ENCODE measurements at regions not wholly inside any gene's neighbourhood (a gene's known extent, or its start where the extent isn't known, plus 50 kb on each side); places are given as distances from the start of the nearest gene placed in this dataset.

DNA sequence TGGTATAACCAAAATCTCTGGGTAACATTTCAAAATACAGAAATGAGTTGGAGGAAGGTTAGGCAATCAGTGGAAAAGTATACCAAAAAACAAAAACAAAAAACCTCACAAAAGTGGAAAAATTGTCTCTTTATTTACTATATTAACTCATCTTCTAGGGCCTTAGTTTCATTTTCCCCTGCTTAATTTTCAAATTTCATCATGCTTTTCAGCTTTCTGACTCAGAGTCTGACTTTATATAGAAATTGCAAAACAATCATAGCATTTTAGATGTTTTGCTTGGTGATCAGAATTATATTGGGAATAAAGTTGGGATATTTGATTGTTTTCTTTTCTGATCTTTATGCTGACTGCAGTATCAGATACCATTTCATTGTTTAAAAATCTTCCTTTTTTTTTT, 257.0 kb upstream of the PRR16 start:
- no peaks in the 10 kb centered on the region for H3K9me3 ChIP-seq (ENCODE audit: control insufficient read depth in 1 of 2, low read length in 2 of 2)
- Mint-ChIP-seq H3K36me3 (no peaks in the 10 kb centered on the region), H3K27ac (no peak overlapping the region), H3K4me1 (no peaks in the 10 kb centered on the region), H3K4me3 (no peak overlapping the region), H3K27me3 (no peaks in the 10 kb centered on the region), H3K9me3 (peaks cover 0 to 14% (median 8%) of the 10 kb centered on the region in 8 donors)
- no peaks in the 10 kb centered on the region for H3K36me3 ChIP-seq (ENCODE audit: insufficient read depth, low read length)
- DNase-seq = no peak
- CTCF ChIA-PET (ENCODE audit: partially characterized antibody) = no interaction called here
- intact Hi-C loops (cut with micrococcal nuclease) = no loop called here
- H3K4me3 ChIP-seq (ENCODE audit: low read length in 2 of 2) = no peak overlapping the region
- H3K27me3 ChIP-seq (ENCODE audit: insufficient read depth, low read length) = no peaks in the 10 kb centered on the region
- no peaks in the 10 kb centered on the region for H3K4me1 ChIP-seq (ENCODE audit: insufficient read depth, low read length)
- H3K27ac ChIP-seq (ENCODE audit: low read depth, low read length) = no peak overlapping the region
- POLR2A ChIA-PET (ENCODE audit: partially characterized antibody) = no interaction called here

DNA sequence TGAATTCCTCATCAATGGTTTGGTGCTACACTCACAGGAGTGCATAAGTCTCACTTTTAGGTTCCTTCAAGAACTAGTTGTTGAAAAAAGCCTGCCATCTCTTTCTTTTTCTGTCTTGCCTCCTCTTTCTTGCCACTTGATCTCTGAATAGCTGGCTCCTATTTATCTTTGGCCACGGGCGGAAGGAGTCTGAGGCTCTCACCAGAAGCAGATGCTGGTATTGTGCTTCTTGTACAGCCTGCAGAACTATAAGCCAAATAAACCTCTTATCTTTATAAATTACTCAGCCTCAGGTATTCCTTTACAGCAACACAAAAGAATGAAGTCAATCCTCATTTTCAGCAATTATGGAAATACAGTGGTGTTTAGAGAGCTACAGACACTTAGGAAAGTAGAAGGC, 247.1 kb upstream of the PRR16 start:
- intact Hi-C loops (cut with micrococcal nuclease) = no loop called here
- Histone ChIP-seq H3K36me3 (ENCODE audit: insufficient read depth, low read length) (no peaks in the 10 kb centered on the region), H3K27me3 (ENCODE audit: insufficient read depth, low read length) (no peaks in the 10 kb centered on the region), H3K4me1 (ENCODE audit: insufficient read depth, low read length) (no peaks in the 10 kb centered on the region), H3K4me3 (ENCODE audit: low read length in 2 of 2) (no peak overlapping the region), H3K9me3 (ENCODE audit: control insufficient read depth in 1 of 2, low read length in 2 of 2) (no peaks in the 10 kb centered on the region), H3K27ac (ENCODE audit: low read depth, low read length) (no peak overlapping the region)
- H3K36me3 Mint-ChIP-seq = no peaks in the 10 kb centered on the region
- no peak overlapping the region for H3K4me3 Mint-ChIP-seq
- ChIA-PET POLR2A (ENCODE audit: partially characterized antibody) (no interaction called here), CTCF (ENCODE audit: partially characterized antibody) (no interaction called here)
- no peaks in the 10 kb centered on the region for H3K4me1 Mint-ChIP-seq
- no peak overlapping the region for H3K27ac Mint-ChIP-seq
- H3K9me3 Mint-ChIP-seq = peaks cover 0 to 4% (median under 1%) of the 10 kb centered on the region in 8 donors
- no peaks in the 10 kb centered on the region for H3K27me3 Mint-ChIP-seq
- no peak for DNase-seq

DNA sequence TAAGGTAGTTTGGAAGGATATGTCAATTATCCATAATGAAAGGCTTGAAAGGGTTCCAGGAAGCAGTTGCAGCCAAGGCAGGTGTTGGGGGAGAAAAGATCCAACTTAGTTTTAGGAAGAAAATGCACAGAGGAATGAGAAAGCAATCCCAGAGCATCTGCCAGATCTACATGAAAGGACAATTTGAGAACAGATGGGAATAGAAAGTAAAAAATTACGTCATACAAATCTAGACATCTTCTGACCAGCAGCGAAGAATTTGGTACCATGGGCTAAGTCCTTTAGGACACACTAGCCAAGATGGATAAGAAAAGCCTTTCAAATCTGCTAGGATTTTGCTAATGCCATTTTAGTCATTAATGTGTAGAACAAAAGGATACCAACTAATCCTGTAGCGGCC, 244.1 kb upstream of the PRR16 start:
- ChIA-PET CTCF (ENCODE audit: partially characterized antibody) (no interaction called here), POLR2A (ENCODE audit: partially characterized antibody) (no interaction called here)
- no peaks in the 10 kb centered on the region for H3K27me3 ChIP-seq (ENCODE audit: insufficient read depth, low read length)
- H3K4me1 ChIP-seq (ENCODE audit: insufficient read depth, low read length) = no peaks in the 10 kb centered on the region
- peaks cover 0 to 4% (median under 1%) of the 10 kb centered on the region in 8 donors for H3K9me3 Mint-ChIP-seq
- H3K36me3 ChIP-seq (ENCODE audit: insufficient read depth, low read length) = no peaks in the 10 kb centered on the region
- H3K4me1 Mint-ChIP-seq = no peaks in the 10 kb centered on the region
- H3K4me3 Mint-ChIP-seq = no peak overlapping the region
- H3K27ac ChIP-seq (ENCODE audit: low read depth, low read length) = no peak overlapping the region
- DNase-seq = no peak
- H3K9me3 ChIP-seq (ENCODE audit: control insufficient read depth in 1 of 2, low read length in 2 of 2) = no peaks in the 10 kb centered on the region
- no peaks in the 10 kb centered on the region for H3K27me3 Mint-ChIP-seq
- H3K4me3 ChIP-seq (ENCODE audit: low read length in 2 of 2) = no peak overlapping the region
- H3K27ac Mint-ChIP-seq = no peak overlapping the region
- no peaks in the 10 kb centered on the region for H3K36me3 Mint-ChIP-seq
- intact Hi-C loops (cut with micrococcal nuclease) = no loop called here

DNA sequence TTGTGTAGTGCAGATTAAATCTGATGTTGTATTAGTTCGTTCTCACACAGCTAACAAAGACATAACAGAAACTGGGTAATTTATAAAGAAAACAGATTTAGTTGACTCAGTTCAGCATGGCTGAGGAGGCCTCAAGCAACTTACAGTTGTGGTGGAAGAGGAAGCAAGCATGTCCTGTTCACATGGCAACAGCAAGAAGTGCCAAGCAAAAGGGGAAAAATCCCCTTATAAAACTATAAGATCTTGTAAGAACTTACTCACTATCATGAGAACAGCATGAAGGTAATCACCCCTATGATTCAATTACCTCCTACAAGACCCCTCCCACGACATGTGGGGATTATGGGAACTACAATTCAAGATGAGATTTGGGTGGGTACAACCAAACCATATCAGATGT, 238.6 kb upstream of the PRR16 start:
- Mint-ChIP-seq H3K4me1 (no peaks in the 10 kb centered on the region), H3K9me3 (peaks cover 0 to 7% (median 2%) of the 10 kb centered on the region in 8 donors), H3K36me3 (no peaks in the 10 kb centered on the region), H3K27ac (no peak overlapping the region), H3K4me3 (no peak overlapping the region), H3K27me3 (no peaks in the 10 kb centered on the region)
- Histone ChIP-seq H3K4me3 (ENCODE audit: low read length in 2 of 2) (no peak overlapping the region), H3K4me1 (ENCODE audit: insufficient read depth, low read length) (no peaks in the 10 kb centered on the region), H3K9me3 (ENCODE audit: control insufficient read depth in 1 of 2, low read length in 2 of 2) (no peaks in the 10 kb centered on the region), H3K27me3 (ENCODE audit: insufficient read depth, low read length) (no peaks in the 10 kb centered on the region), H3K27ac (ENCODE audit: low read depth, low read length) (no peak overlapping the region), H3K36me3 (ENCODE audit: insufficient read depth, low read length) (no peaks in the 10 kb centered on the region)
- intact Hi-C loops (cut with micrococcal nuclease) = no loop called here
- POLR2A ChIA-PET (ENCODE audit: partially characterized antibody) = no interaction called here
- DNase-seq = no peak
- CTCF ChIA-PET (ENCODE audit: partially characterized antibody) = no interaction called here

DNA sequence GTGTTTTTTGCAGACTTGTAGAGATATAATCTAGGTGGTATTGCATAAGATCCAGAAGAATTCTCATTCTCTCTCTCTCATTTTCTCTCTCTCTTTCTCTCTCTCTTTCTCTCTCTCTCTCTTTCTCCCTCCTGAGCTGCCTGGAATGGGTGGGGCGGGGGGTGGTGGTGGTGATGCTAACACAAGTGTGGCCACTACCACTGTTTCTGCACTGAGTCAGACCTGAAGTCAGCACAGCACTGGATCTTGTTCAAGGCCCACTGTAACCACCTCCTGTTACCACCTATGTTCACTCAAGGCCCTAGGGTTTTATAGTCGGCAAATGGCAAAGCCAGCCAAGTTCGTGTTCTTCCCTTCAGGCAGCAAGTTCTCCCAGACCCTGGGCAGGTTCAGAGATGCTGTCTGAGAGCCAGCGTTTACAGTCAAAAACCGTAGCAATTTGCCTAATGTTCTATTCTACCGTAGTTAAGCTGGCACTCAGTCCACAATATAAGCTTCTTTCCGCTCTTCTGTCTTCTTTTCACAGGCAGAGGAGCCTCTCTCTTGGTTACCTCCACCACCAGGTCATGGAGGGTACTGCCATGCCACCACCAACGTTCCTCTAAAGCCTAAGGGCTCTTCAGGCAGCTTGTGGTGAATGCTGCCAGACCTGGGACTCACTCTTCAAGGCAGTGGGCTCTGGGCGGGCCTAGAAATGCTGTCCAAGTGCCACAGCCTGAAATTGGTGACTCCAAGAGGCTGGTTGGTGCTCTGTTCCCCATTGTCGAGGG, 235.7 kb upstream of the PRR16 start:
- peaks cover 0 to 8% (median 2%) of the 10 kb centered on the region in 8 donors for H3K9me3 Mint-ChIP-seq
- intact Hi-C loops (cut with micrococcal nuclease) = no loop called here
- Histone ChIP-seq H3K27me3 (ENCODE audit: insufficient read depth, low read length) (no peaks in the 10 kb centered on the region), H3K27ac (ENCODE audit: low read depth, low read length) (no peak overlapping the region), H3K9me3 (ENCODE audit: control insufficient read depth in 1 of 2, low read length in 2 of 2) (no peaks in the 10 kb centered on the region), H3K36me3 (ENCODE audit: insufficient read depth, low read length) (no peaks in the 10 kb centered on the region), H3K4me1 (ENCODE audit: insufficient read depth, low read length) (no peaks in the 10 kb centered on the region), H3K4me3 (ENCODE audit: low read length in 2 of 2) (no peak overlapping the region)
- POLR2A ChIA-PET (ENCODE audit: partially characterized antibody) = no interaction called here
- CTCF ChIA-PET (ENCODE audit: partially characterized antibody) = no interaction called here
- H3K36me3 Mint-ChIP-seq = no peaks in the 10 kb centered on the region
- H3K4me1 Mint-ChIP-seq = no peaks in the 10 kb centered on the region
- no peaks in the 10 kb centered on the region for H3K27me3 Mint-ChIP-seq
- DNase-seq = no peak
- H3K4me3 Mint-ChIP-seq = no peak overlapping the region
- H3K27ac Mint-ChIP-seq = no peak overlapping the region

DNA sequence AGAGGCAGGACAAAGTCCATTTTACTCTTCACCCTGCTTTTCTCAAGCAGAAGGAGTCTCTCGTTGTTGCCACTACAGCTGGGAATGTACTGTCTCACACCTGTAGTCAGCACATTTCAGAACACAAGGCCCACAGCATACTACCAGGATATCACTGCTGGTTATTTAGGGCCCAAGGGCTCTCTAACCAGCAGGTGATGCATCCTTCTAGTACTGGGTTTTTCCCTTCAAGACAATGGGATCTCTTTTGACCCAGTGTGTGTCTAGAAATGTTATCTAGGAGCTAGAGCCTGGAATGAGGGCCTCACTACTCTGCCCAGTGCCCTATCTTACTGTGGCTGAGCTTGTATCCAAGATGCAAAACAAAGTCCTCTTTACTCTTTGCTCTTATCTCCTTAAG, 235.1 kb upstream of the PRR16 start:
- Mint-ChIP-seq H3K4me1 (no peaks in the 10 kb centered on the region), H3K27me3 (no peaks in the 10 kb centered on the region), H3K9me3 (peaks cover 0 to 11% (median 3%) of the 10 kb centered on the region in 8 donors), H3K36me3 (no peaks in the 10 kb centered on the region), H3K4me3 (no peak overlapping the region), H3K27ac (no peak overlapping the region)
- POLR2A ChIA-PET (ENCODE audit: partially characterized antibody) = no interaction called here
- intact Hi-C loops (cut with micrococcal nuclease) = no loop called here
- DNase-seq = no peak
- CTCF ChIA-PET (ENCODE audit: partially characterized antibody) = no interaction called here
- Histone ChIP-seq H3K27me3 (ENCODE audit: insufficient read depth, low read length) (no peaks in the 10 kb centered on the region), H3K27ac (ENCODE audit: low read depth, low read length) (no peak overlapping the region), H3K9me3 (ENCODE audit: control insufficient read depth in 1 of 2, low read length in 2 of 2) (no peaks in the 10 kb centered on the region), H3K36me3 (ENCODE audit: insufficient read depth, low read length) (no peaks in the 10 kb centered on the region), H3K4me3 (ENCODE audit: low read length in 2 of 2) (no peak overlapping the region), H3K4me1 (ENCODE audit: insufficient read depth, low read length) (no peaks in the 10 kb centered on the region)

DNA sequence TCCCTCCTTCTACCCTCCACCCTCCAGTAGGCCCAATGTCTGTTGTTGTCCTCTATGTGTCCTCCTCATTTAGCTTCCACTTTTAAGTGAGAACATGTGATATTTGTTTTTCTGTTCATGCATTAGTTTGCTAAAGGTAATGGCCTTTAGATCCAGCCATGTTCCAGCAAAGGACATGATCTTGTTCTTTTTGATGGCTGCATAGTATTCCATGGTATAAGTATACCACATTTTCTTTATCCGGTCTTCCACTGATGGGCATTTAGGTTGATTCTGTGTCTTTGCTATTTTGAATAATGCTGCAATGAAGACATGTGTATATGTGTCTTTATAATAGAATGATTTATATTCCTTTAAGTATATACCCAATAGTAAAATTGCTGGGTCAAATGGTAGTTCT, 232.5 kb upstream of the PRR16 start:
- Histone ChIP-seq H3K27ac (ENCODE audit: low read depth, low read length) (no peak overlapping the region), H3K4me3 (ENCODE audit: low read length in 2 of 2) (no peak overlapping the region), H3K36me3 (ENCODE audit: insufficient read depth, low read length) (no peaks in the 10 kb centered on the region), H3K4me1 (ENCODE audit: insufficient read depth, low read length) (no peaks in the 10 kb centered on the region), H3K27me3 (ENCODE audit: insufficient read depth, low read length) (no peaks in the 10 kb centered on the region), H3K9me3 (ENCODE audit: control insufficient read depth in 1 of 2, low read length in 2 of 2) (no peaks in the 10 kb centered on the region)
- Mint-ChIP-seq H3K4me3 (no peak overlapping the region), H3K9me3 (peaks cover 0 to 21% (median 3%) of the 10 kb centered on the region in 8 donors), H3K4me1 (no peaks in the 10 kb centered on the region), H3K36me3 (no peaks in the 10 kb centered on the region), H3K27ac (no peak overlapping the region), H3K27me3 (no peaks in the 10 kb centered on the region)
- ChIA-PET CTCF (ENCODE audit: partially characterized antibody) (no interaction called here), POLR2A (ENCODE audit: partially characterized antibody) (no interaction called here)
- no peak for DNase-seq
- intact Hi-C loops (cut with micrococcal nuclease) = no loop called here

DNA sequence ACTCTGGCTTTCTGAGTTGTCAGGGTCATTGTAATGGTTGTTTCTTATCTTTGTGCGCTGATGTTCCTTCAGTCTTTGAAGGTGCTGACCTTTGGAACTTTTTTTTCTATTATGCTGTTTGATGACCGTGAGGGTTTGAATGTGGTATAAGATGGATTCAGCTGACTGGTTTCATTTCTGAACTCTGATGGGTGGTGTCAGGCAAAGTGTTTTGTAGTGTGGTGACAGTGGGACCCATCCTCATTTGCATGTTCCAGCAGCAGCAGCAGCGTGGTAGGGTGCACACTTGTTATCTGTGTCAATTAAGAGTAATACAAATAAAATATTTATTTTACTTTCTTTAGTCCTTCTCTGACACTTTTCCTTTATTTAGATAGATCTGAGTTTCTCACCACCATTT, 227.7 kb upstream of the PRR16 start:
- no peak overlapping the region for H3K4me3 ChIP-seq (ENCODE audit: low read length in 2 of 2)
- Mint-ChIP-seq H3K4me1 (no peaks in the 10 kb centered on the region), H3K27me3 (no peaks in the 10 kb centered on the region), H3K27ac (no peak overlapping the region), H3K4me3 (no peak overlapping the region), H3K9me3 (peaks cover 0 to 20% (median 7%) of the 10 kb centered on the region in 8 donors), H3K36me3 (no peaks in the 10 kb centered on the region)
- H3K36me3 ChIP-seq (ENCODE audit: insufficient read depth, low read length) = no peaks in the 10 kb centered on the region
- intact Hi-C loops (cut with micrococcal nuclease) = no loop called here
- no peak for DNase-seq
- ChIA-PET CTCF (ENCODE audit: partially characterized antibody) (no interaction called here), POLR2A (ENCODE audit: partially characterized antibody) (no interaction called here)
- H3K9me3 ChIP-seq (ENCODE audit: control insufficient read depth in 1 of 2, low read length in 2 of 2) = peaks cover 0 to 2% of the 10 kb centered on the region in 2 donors
- H3K27me3 ChIP-seq (ENCODE audit: insufficient read depth, low read length) = no peaks in the 10 kb centered on the region
- no peaks in the 10 kb centered on the region for H3K4me1 ChIP-seq (ENCODE audit: insufficient read depth, low read length)
- no peak overlapping the region for H3K27ac ChIP-seq (ENCODE audit: low read depth, low read length)
